NB4 (cell line): ENCODE measurements at regions not wholly inside any gene's neighbourhood (a gene's known extent, or its start where the extent isn't known, plus 50 kb on each side); places are given as distances from the start of the nearest gene placed in this dataset.

Source experiments
- DNase-seq: peaks from one replicate; pipeline ENCODE4 v3.0.0; 2010; ENCODE audit warnings: low read depth
- H3K4me3 ChIP-seq: one replicate; pipeline ENCODE4 v1.5.1; 2011; ENCODE audit warnings: mild to moderate bottlenecking, low read depth, low read length, moderate library complexity
- CTCF ChIP-seq: IDR thresholded peaks from one replicate; pipeline ENCODE4 v1.5.1; 2012; ENCODE audit warnings: low read depth, low read length
- MAX ChIP-seq: IDR thresholded peaks from 2 replicates; pipeline ENCODE4 v1.6.1; 2011; ENCODE audit warnings: low read depth, low read length
- MYC ChIP-seq: IDR thresholded peaks from 2 replicates; pipeline ENCODE4 v1.6.1; 2011; ENCODE audit warnings: low read depth, low read length
- POLR2A ChIP-seq: IDR thresholded peaks from 2 replicates; pipeline ENCODE4 v1.6.1; 2011; ENCODE audit warnings: mild to moderate bottlenecking; ENCODE audit not compliant: insufficient read length; ENCODE audit errors: extremely low read depth

- TF ChIP-seq POLR2A (no peak), MAX (no peak), MYC (no peak), CTCF (no peak)
- H3K4me3 ChIP-seq, result no peak overlapping the region
- DNase-seq, result no peak
These were observed 538.0 kb downstream of the UTRN start for GRCh38 chr6:144823131-144823530.

GRCh38 chr6:144824018-144824417 is 538.9 kb downstream of the UTRN start:
- TF ChIP-seq CTCF (no peak), MAX (no peak), MYC (no peak), POLR2A (no peak)
- no peak for DNase-seq
- no peak overlapping the region for H3K4me3 ChIP-seq

GRCh38 chr6:144834426-144835038 is 549.4 kb downstream of the UTRN start:
- no peak for DNase-seq
- TF ChIP-seq CTCF (no peak), MAX (no peak), POLR2A (no peak), MYC (no peak)

GRCh38 chr6:144835322-144835973 is 550.3 kb downstream of the UTRN start:
- no peak overlapping the region for H3K4me3 ChIP-seq
- TF ChIP-seq POLR2A, result no peak
- TF ChIP-seq CTCF, result no peak
- no peak for TF ChIP-seq MYC
- no peak for TF ChIP-seq MAX
- DNase-seq, result no peak

More at GRCh38 chr6:144834426-144835038, 549.4 kb downstream of the UTRN start:
- H3K4me3 ChIP-seq, result no peak overlapping the region

GRCh38 chr6:144840619-144841018 is 555.5 kb downstream of the UTRN start:
- no peak overlapping the region for H3K4me3 ChIP-seq
- no peak for DNase-seq
- TF ChIP-seq POLR2A (no peak), MAX (no peak), CTCF (no peak), MYC (no peak)
